LHCN-M2 (cell line): ENCODE measurements at regions not wholly inside any gene's neighbourhood (a gene's known extent, or its start where the extent isn't known, plus 50 kb on each side); places are given as distances from the start of the nearest gene placed in this dataset.

Experiments used
- DNase-seq: peaks from one replicate; pipeline ENCODE4 v3.0.0-alpha.2; 2012; ENCODE audit warnings: low read depth

DNA sequence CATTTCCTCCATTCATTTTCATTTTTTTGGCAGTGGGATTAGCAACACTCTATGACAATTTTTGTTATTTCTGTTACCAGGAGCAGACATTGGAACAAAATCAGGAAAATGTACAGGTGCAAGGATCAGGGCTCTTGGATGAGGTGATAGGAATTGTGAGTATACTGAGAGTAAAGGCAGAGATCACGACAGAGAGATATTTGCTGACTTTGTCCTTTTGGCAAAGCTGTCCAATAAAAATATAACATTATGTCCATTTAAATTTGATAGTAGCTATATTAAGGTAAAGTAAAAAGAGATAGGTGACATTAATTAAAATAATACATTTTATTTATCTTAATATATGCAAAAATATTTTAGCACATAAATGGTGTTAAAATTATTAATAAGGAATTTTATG lies 373.1 kb upstream of the GNPDA2 start:
- DNase-seq: no peak

- DNase-seq: no peak
Observed at GRCh38 chr4:45094684-45095083, 368.3 kb upstream of the GNPDA2 start.

GRCh38 chr4:45082101-45082500 lies 355.7 kb upstream of the GNPDA2 start:
- DNase-seq: no peak

- no peak for DNase-seq
Observed at GRCh38 chr4:45079616-45080015, 353.3 kb upstream of the GNPDA2 start.

- DNase-seq: no peak
Observed at GRCh38 chr4:45078201-45078600, 351.8 kb upstream of the GNPDA2 start.

- no peak for DNase-seq
Observed at GRCh38 chr4:45072981-45073380, 346.6 kb upstream of the GNPDA2 start.

- no peak for DNase-seq
Observed at GRCh38 chr4:45064741-45065140, 338.4 kb upstream of the GNPDA2 start.

- no peak for DNase-seq
Observed at GRCh38 chr4:45063696-45064095, 337.3 kb upstream of the GNPDA2 start.

- no peak for DNase-seq
Observed at GRCh38 chr4:45062935-45063545, 336.7 kb upstream of the GNPDA2 start.

- no peak for DNase-seq
Observed at GRCh38 chr4:45043911-45044310, 317.6 kb upstream of the GNPDA2 start.

GRCh38 chr4:45036677-45037076 lies 310.3 kb upstream of the GNPDA2 start:
- no peak for DNase-seq

DNA sequence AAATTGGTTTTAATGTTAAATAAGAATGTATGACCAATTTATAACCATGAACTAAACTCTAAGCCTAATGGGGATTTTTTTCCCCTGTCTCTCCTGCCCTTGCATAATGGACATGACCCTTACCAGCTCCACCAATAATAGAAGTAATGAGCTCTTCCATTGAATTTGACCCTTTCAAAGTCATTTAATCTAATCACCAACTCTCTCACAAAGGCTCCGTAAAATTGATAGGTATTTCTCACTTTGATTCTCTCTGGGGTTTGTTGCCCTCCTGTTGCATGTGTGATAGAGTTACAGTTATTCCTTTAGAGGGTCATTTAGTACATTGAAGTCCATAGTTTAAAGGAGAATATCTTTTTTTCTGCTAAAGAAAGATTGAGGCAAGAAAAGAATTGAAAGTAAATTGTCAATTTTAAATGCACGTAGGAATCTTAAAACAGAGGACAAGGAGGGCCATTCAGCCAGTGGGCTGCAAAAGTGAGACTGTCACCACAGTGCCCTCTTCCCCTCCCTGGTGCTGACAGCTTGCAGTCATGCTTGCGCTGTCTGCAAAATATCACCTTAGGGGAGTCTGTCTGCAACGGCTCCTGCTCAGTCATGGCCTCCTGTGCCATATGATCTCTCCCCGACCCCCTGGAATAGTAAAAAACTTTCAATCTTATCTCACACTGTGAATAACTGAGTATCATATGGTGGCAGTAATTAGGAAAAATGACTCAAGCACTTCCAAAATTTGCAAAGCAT lies 307.5 kb upstream of the GNPDA2 start:
- DNase-seq: no peak

DNA sequence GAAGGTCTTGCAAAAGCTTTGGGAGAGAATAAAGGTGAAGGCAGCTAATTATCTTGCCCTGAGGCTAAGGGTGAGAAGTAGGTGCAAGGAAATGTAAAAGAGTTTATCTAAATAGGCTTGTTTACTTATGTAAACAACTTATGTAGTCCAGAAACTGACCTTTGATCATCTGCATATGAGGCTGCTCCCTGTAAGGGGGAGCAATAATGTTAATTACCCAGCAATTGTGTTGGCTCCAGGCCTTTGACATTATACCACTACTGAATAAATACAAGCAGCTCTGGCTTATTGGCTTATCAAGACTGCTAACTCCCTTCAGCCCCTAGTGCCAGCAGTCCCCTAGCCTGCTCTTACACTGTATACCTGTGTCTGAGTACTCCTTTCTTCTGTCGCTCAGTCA lies 303.7 kb upstream of the GNPDA2 start:
- no peak for DNase-seq

GRCh38 chr4:45007508-45007907 lies 281.2 kb upstream of the GNPDA2 start:
- no peak for DNase-seq

GRCh38 chr4:45006078-45006477 lies 279.7 kb upstream of the GNPDA2 start:
- no peak for DNase-seq

DNA sequence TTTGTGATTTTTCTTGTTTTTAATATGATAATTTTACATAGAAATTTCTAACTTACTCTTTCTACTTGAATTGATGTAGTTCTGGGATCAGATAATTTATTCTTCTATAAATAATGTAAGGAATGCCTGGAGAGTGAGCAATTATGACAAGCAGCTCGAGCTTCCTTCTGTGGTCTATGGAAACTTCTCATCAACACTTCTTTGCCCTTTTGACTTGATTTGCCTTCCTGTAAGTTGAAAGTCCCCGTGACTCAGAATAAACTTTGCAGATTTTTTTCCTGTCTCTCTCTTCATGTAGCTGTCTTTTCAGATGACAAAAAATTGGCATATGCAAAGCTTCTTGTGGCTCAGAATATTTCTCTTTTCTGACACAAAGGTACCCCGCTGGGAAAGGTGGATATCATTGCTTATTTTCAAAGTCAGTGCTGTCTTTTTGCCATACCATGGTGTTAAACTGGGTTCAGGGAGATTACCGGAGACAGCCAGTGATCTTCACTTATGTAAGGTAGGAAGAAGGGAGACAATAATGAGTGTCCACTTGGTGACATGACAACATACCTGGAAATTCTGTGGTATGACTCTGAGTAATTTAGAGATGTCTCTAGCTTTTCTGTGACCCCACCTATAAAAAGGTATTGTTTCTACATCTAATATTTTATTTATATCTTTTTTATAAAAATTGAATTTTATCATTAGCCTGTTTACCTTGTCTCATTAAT lies 278.6 kb upstream of the GNPDA2 start:
- DNase-seq: no peak

DNA sequence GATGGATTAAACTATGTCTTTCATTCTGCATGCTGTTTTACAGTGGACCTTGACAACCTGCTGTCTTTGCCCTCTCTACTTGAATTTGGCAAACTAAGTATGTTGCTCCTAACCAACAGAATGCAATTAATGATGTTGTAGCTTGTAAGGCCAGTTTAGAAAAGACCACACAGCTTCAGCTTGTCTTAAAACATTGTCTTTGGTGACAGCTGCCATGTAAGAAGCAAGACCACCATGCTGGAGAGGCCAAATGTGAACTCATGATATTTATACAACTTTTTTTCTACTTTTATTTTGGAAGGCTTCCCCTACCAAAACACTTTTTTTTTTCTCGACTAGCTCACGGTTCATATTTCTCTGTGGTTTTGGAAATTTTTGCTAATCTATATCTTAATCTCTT lies 278.0 kb upstream of the GNPDA2 start:
- no peak for DNase-seq

GRCh38 chr4:44996276-44996845 lies 270.0 kb upstream of the GNPDA2 start:
- no peak for DNase-seq

DNA sequence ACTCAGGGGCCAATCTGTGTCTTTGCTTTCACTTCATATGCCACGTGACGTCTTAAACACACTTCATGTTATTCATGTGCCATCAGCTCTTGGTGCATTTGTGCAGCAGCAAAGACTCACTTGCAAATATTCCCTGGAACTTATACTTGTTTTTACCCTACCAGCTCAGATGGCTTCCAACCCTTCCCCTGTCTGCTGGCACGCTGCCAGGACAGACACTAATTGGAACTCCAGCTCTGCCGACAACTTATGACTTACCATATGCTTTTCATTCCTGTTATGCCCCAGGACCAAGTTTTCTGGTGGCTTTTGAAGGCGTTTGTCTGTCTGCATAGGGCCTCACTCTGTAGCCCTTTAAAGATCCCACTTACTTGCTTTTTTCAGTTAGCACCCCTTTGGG lies 261.7 kb upstream of the GNPDA2 start:
- no peak for DNase-seq

DNA sequence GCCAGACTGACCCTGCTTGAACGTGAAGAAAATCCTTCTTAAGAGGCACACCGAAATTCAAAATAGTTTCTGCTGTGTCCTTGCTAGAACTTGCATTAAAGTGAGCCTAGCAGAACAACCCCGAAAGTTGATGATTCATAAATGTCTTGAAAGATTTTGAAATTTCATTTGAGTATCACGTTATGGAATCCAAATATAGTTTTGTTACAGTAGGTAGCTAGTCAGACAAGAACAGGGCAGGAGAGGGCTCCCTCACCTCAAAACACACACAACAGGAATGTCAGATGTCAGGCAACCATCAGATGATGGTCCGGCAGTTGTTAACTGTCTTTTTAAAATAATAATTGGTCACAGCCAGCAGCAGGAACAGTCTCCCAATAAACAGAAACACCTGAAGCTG lies 259.6 kb upstream of the GNPDA2 start:
- no peak for DNase-seq

- DNase-seq: no peak
Observed at GRCh38 chr4:44985152-44985551, 258.8 kb upstream of the GNPDA2 start.

DNA sequence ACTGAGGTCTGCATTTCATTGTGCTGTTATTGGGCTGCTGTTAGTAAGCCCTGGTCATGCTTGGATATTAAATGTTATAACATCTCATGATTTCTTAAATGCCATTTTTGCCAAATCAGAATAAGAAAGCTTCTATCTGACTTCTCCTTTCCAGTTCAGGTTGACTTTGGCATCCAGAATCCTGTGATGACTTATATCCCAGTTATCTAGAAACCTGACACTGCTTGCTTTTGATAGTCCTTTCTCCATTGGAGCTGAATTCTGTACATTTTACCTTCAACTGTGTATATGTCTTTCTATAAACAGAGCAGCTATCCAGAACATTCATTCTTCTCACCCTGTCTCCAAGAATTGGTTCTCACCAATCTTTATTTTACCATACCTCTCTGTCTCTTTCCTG lies 257.7 kb upstream of the GNPDA2 start:
- DNase-seq: no peak

- no peak for DNase-seq
Observed at GRCh38 chr4:44983083-44983482, 256.7 kb upstream of the GNPDA2 start.
